HG03097 (cell line): ENCODE measurements at regions not wholly inside any gene's neighbourhood (a gene's known extent, or its start where the extent isn't known, plus 50 kb on each side); places are given as distances from the start of the nearest gene placed in this dataset.
A peak's percentile ranks its signal among the peaks of the same experiment; 100 is the strongest.

Experiments used
- ATAC-seq: cut with Tn5 transposase; IDR thresholded peaks from one replicate; pipeline ENCODE4 v1.9.1; 2021; ENCODE audit not compliant: unreplicated experiment, low FRiP score

DNA sequence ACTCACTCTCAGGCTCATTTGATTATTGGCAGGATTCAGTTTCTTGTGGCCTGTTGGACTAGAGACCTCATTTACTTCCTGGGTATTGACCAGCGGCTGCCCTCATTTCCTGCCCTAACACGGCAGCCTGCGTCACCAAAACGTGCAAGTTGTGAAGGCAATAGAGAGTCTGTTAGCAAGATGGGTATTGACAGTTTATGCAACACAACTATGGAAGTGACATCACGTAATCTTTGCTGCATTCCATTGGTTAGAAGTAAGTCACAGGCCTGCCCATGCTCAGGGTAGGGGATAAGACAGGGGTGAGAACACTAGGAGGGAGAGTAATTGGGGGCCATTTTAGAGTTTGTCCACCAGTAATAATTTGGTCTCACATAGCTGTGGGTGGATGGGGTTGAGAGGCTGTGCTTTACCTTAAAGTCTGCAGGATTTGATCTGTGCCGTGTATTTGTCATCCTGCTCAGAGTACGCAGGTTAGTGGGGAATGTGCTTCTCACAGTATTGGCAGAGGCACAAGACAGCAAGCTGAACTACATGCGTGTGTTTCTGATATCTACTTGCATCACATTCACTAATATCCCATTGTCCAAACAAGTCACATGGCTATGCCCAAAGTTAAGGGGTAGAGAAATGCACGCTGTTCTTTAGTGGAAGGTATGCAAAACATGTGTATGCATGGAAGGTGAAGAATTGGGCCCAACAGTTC, 83.3 kb downstream of the EDEM1 start:
- ATAC-seq = no peak

DNA sequence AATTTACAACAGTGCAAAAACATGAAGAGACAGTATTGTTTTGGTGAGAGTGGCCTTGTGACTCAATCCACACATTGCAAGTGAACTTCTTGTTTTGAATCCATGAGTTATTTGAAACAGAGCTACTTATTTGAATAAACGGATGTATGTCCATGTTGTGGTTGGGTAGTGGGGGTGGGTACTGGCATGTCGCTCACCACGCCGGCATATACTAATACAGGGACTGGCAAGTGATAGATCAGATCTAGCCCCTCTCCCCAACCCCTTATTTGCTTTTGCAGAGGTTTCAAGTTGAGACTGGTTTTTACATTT, 83.8 kb downstream of the EDEM1 start:
- no peak for ATAC-seq

DNA sequence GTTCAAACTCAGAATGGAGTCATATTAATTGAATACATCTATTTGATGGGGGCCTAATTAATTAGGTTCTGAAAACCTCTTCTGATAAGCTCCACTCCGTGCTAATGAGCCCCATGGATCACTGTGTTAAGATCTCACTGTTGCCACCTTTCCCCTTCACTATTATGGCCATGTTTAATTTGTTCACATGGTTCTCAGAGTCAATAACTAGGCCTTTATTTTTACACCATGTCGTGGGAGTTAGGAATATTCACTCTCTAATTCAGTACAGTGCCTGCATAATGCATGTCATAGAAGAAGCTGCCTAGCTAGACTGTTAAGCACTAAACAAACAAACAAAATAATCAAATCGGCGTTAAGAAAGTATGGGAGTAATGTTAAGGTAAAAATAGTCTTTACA, 84.9 kb downstream of the EDEM1 start:
- ATAC-seq = no peak

DNA sequence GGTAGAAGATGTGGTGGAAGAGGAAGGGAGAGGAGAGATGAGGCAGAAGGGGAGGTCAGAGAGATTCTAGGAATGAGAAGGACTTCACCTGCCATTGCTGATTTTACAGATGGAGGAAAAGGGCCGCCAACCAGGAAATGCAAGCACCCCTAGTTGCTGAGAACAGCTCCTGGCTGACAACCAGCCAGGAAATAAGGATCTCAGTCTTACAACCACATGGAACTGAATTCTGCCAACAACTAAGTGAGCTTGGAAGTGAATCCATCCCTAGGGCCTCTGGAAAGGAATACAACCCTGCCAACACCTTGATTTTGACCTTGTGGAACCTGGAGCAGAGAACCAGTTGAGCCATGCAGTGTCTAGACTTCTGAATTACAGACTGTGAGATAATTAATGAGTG, 86.6 kb downstream of the EDEM1 start:
- no peak for ATAC-seq

DNA sequence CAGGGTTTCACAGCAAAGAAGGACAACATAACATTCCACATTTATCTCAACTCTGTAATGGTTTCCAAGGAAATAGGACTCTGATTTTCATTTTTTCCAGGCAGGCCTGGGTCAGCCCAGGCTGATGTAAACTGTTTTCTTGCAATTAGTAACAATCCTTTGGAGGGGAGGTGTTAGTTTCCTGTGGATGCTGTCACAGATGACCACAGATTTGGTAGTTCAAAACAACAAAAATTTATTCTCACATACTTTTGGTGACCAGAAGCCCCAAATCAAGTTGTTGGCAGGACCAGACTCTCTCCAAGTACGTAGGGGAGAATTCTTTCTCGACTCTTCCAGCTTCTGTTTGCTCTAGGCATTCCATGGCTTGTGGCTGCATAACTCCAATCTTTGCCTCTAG, 88.0 kb downstream of the EDEM1 start:
- ATAC-seq = no peak

DNA sequence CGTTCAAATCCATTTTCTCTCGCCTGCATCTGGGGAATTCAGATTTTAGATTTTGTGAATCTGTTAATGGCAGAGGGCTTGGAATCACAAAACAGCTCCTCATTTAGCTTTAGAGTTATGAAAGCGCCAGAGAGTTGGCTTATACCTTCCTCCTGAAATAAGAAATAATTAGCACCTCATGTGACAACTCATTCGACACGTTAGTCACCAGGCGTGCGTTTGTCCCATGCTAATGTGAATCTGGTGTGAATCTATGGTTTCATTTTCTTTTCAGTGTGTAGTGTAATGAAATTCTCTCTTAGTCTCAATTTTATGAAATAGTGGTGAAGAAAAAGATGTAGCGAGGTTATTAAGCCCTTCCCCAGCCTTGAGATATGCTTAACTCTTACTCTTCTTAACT, 89.4 kb downstream of the EDEM1 start:
- ATAC-seq = no peak

DNA sequence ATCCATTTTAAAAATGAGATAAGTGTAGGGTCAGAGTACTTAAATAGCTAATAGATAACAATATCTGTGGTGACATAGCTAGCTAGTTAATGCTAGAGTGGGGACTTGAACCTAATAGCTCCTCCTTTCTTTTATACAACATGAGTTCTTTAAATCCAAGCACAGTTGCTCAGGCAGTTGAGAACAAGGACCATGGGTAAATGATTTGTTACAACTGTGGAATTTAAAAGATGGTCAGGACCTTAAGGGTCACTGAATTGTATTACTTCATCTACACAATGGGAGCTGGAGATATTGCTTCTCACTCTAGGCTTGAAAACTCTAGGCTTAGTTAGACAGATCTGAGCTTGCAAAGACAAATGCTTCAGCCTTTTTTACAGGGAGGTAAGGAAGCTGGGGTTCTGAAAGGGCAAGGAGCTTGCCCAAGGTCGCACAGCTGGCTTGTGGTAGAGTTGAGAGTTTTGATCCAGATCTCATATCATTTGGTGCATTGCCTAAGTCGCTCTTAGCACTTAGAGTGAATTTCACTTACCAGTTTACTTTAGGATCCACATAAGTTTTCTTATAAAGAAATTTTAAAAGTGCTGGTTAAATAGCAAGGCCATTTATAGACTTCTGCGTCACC, 90.2 kb downstream of the EDEM1 start:
- ATAC-seq = no peak

DNA sequence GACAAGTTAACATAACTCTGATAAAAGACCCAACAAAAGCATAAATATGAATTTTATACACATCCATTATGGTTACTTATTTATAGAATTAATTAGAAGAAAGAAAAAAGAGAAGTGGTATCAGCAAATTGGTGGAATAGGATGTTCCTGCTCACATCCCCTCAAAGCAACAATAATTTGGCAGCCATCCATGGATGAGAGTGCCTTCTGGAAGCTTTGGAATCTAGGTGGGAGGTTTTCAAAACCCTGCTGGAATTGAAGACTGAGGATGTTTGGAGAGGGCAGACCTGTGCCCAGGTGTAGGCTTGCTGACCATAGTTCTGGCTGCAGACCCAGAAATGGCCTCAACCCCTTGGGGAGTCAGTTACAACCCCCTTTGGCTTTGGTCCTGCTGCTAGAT, 91.2 kb downstream of the EDEM1 start:
- no peak for ATAC-seq

DNA sequence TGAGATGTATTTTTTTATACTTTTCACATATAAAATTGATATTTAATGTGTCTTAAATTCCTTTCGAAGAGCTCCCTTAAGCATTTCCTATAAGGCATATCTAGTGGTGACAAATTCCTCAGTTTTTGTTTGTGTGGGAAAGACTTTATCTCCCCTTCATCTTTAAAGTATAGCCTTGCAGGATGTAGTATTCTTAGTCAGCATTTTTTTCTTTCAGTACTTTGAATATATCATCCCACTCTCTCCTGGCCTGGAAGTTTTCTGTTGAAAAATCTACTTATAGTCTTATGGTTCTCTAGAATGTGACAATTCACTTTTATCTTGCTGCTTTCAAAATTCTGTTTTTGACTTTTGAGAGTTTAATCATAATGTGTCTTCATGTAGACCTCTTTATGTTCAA, 95.2 kb downstream of the EDEM1 start:
- no peak for ATAC-seq

DNA sequence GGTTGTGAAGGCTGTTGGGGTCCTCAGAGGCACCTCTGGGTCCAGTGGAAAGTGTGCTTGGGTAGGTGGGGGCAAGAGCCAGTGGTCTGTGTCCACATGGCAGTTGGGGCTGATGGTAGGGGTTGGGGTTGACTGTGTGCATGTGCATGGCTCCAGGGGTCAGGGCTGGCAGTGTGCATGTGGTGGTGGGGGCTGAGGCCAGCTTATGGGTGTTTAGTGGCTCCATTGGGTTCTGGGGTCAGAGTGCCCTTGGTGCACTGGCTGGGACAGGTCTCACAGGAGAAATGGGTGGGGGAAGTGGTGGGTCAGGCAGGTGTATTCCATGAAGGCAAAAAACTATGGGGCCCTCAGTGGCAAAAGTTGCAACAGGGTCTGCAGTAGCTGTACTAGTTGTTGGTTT, 97.9 kb downstream of the EDEM1 start:
- no peak for ATAC-seq

DNA sequence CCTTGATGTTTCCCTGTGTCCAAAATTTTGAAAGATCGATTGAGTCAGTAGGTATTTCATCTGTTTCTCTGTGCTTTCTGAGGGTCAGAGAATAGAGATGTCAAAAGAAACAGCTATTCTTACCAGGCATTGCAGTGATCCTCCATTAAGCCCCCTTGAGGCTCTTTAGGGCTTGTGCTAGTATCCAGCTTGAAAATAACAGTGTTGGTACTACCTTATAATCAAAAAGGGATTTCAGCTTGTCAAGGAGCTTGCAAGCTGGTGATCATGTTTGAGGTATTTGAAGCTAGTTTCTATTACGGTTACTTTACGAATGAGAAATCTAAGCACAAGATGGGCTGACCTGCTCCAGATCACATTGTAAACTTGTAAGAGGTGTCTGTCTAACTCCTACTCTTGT, 103.4 kb downstream of the EDEM1 start:
- ATAC-seq = no peak

DNA sequence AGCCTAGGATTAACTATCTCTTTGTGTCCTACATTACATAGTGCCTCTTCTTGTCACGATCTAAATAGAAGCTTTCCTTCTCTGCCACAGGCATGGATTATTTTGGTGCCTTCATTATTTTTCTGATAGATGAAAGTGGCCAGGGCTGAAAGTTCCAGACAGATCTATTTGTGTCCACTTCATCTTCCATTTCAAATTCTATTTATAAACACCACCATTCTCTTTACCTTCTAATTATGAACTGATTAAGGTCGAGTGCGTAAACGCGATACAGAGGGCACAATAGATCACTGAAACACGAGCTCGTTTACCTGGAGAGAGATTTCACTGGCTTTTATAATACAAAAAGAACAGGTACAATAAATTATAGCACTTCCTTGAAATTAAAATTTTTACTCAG, 105.0 kb downstream of the EDEM1 start:
- ATAC-seq = no peak

DNA sequence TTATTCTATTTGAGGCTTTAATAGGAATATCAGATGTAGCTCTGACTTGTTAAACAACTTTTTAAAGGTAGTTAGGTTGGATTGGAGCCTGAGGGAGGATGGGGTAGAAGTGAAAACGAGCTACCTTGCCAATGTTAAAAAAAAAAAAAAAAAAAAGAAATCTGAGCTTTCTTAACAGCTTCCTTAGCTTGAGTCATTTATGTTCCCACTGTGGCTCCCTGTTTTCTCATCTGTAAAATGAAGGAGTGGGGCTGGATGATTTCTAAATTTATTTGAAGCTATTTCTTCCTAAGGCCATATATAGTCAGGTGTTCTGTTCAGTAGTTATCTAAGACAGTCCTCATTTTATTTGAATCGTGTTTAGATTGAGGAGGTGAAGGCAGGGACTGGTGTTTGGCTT, 105.7 kb downstream of the EDEM1 start:
- no peak for ATAC-seq

DNA sequence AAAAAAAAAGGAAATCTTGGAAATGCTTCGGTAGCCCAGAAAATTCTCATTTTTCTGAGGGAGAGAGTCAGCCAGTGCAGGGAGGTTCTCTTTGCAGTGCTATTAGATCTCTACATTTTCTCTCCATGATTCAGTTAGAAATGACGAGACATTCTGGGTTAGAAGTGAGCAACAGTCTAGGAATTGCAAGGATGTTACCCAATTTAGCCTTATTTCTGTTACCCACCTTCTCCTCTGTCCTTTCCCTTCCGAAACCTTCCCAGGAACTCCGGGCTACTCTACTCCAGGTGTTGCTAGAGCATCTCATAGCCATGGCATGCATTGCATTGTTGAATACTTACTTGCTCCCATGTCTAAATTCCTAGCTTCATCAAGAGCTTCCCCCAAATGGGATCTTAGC, 106.8 kb downstream of the EDEM1 start:
- ATAC-seq = no peak

DNA sequence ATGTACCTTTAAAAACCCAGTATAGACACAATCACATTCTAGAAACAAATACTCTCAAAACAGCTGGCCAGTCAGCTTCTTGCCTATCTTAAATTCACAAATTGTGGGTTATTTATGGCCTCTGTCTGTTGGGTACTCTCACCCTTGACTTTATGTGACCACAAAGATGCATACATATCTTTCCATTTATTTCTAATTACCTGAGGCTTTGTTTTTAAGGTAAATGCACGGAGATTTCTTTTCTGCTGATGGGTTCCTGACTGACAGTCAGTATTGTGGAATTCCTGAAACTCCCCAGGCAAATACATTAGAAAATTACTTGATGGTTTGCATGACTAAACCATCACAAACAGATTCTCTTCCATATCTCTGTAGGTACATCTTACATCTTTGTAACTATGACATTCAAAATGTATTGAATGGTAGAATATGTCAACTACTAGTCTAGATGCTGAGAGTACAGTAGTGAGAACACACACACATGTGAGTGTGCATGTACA, 107.7 kb downstream of the EDEM1 start:
- no peak for ATAC-seq

DNA sequence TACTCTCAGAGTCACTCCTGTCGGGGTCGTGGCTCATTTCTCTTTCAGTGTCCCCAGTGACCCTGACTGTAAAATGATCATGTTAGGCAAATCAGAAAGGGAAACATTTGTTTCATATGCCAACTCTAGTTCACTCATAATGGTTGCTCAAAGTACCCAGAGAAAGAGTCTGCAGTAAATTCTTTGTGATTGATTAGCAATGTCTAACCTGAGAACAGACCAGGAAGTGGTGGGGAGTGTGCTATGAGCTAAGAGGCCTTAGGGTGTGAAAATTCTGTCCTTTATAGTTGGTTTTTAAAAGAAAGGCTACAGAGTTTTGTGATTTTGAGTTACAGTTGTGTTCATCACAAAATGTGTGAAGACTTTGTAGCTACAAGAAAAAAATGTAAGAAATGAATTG, 108.9 kb downstream of the EDEM1 start:
- ATAC-seq = no peak

DNA sequence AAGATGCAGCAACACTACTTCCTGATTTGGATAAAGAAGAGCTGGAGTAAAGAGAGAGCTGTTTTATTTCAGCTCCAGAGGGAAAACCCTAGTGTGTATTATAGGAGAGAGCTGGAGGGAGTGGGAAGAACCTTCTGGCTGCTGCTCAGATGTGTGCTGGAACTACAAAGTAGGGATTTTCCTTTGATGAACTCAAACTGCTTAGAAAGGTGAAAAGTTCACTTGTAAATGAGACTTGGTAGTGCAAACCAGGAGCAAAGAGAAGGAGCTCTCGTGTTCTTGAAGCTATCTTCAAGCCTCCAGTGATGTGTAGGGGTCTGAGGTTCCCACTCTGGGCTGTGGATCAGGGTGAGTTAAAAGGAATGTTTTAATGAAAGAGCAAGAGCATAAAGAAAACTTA, 110.4 kb downstream of the EDEM1 start:
- no peak for ATAC-seq

DNA sequence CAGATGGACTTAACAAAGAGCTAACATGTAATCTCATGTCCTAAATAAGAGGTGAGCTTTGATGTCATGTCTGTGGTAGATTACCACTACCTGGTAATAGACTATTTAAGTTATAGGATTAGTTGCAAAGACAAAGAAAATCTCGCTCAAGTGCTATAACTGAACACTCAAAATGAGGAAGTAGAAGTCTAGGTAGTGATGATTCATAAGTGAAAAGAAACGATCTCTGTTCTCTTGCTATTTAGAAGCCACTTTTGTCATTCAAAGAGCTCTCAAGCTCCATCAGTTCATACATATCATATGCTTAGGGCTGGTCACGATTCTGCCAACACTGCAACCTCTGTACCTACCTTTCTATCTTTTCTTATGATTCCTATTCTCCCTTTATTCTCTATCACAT, 110.9 kb downstream of the EDEM1 start:
- peak; percentile 96 for ATAC-seq

DNA sequence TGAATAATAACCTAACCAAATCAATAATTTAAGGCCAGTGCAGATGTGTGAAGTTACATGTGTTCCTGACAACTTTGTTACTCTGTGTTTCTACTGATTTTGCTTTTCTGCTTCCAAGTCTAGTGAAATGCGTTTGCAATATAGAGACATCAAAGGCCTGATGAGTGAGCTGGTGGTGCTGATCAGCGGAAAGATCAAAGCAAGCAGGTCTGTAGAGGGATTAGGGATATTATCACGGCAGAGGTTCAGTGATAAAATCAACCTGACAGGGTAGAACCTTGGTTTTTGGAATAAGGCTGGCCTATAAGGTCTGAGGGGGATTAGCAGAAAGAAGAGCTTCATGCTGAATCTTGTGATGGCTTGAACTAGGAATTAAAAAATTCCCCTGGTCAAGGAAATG, 111.7 kb downstream of the EDEM1 start:
- no peak for ATAC-seq

DNA sequence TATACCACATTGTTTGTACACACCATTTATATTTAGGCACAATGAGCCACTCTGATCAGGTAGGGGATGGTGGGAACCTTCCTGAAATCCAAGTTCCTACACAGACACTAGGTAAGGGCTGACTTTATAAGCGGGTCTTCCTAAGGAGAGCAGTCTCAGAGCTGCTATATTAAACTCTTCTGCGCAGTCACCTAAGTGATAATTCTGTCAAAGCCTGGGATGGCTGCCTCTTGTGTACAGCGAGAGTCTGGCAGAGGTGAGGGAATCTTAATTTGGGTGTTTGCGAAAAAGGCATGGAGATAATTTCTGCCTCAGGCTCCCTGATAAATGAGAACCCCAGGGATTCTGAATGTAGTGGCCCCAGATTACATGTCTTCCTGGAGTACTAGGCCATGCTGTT, 113.1 kb downstream of the EDEM1 start:
- ATAC-seq = no peak

DNA sequence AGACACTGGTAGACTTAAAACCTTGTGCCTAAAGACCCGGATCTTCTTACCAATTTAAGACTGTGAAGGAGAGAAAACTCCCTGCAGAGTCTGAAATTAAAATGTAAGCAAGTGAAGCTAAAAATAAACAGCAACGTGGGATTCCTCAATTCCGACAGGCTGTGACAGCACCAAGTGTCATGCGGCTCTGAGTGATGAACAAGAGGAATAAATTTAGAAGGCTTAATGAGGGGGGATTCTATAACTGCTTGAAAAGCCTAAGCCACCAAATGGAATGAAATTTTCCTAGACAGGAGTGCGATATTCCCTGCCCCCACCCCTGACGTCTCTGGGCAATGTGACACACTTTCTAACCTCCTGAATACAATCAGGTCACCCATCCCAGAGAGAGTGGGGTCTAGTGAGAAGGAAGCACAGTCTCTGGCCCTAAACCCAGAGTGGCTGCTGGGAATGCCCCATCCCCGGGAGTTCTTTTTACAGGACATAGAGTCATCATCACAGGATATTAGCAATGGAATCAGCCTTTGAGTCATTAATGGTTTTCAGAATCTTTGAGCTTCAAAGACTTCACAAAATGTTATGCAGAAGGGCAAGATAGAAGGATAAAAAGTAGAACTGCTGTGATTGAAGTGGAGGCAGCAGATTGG, 114.3 kb downstream of the EDEM1 start:
- no peak for ATAC-seq

DNA sequence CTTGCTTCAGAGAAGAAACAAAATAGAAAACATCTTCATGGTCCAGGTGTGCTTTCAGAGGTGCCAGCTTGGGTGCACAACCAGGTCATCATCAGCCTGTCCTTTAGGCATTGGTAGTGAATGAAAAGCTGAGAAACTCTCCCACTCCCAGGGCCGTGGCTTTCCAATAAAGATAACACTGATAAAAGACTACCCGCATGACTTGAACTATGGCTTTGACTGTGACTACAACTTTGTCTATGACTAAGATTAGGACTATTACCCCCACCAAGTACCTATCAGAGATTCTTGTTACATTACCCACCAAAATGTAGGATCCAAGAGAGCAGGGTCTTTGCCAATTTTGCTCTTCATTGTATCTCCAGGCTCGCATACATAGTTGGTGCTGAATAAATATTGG, 115.2 kb downstream of the EDEM1 start:
- no peak for ATAC-seq
